ENCODE measurements at regions not wholly inside any gene's neighbourhood (a gene's known extent, or its start where the extent isn't known, plus 50 kb on each side); places are given as distances from the start of the nearest gene placed in this dataset.

GRCh38 chrX:63050225-63050624, 300.9 kb downstream of the SPIN4 start:
- WGBS, 2 experiments (ENCODE audit: extremely low coverage in 1 of 2, insufficient coverage in 1 of 2, insufficient read length in 1 of 2, insufficient replicate concordance in 2 of 2, low coverage in 1 of 2, low lambda C conversion rate in 2 of 2, missing lambda C conversion rate in 1 of 2), result 72% methylated on average over 2 of the region's 2 CpGs; no CpG with 5 or more reads in 1 of the 2 experiments
- H3K4me3 ChIP-seq (ENCODE audit: extremely low read depth in 1 of 4, insufficient read depth in 2 of 4, low read depth in 3 of 4, low read length in 4 of 4), result no peak overlapping the region
- no peak overlapping the region for H3K56ac ChIP-seq (replicated peaks; ENCODE audit: insufficient read length, low read depth, low read length)
- H3K4ac ChIP-seq (replicated peaks; ENCODE audit: insufficient read length, low read depth, low read length), result no peak overlapping the region
- H2BK20ac ChIP-seq (ENCODE audit: low read length), result no peak overlapping the region
- no peak overlapping the region for H2AK5ac ChIP-seq (ENCODE audit: low read depth, low read length)
- H3K9me3 ChIP-seq (ENCODE audit: insufficient read depth in 2 of 2, low read depth in 1 of 2, low read length in 1 of 2), result peaks cover 0 to 15% of the 10 kb centered on the region in 2 experiments; a peak in 1 of 4 replicates
- no peak overlapping the region for H4K91ac ChIP-seq (replicated peaks; ENCODE audit: insufficient read length, low read length)
- no peaks in the 10 kb centered on the region for H4K20me1 ChIP-seq (replicated peaks in 1 of 2; ENCODE audit: control insufficient read depth in 1 of 2, insufficient read depth in 2 of 2, low read length in 2 of 2)
- H2BK5ac ChIP-seq (ENCODE audit: low read depth, low read length), result no peak overlapping the region
- POLR2A ChIA-PET (ENCODE audit: partially characterized antibody), result interaction anchor here (0.6 kb wide), 1 partner anchor 167 kb away, joined by 3 read pairs; no protein-coding TSS in a partner anchor
- CTCF ChIA-PET (ENCODE audit: partially characterized antibody), result interaction anchor here (0.6 kb wide), 1 partner anchor 22 kb away, joined by 5 read pairs; no protein-coding TSS in a partner anchor
- FAIRE-seq, result no peak
- H4K5ac ChIP-seq (ENCODE audit: insufficient read length, low read depth, low read length), result no peak overlapping the region
- H3K18ac ChIP-seq (ENCODE audit: extremely low read depth, low read length), result no peak overlapping the region
- no peaks in the 10 kb centered on the region for H3K79me1 ChIP-seq (ENCODE audit: low read depth, low read length)
- no peaks in the 10 kb centered on the region for H3K79me2 ChIP-seq (ENCODE audit: control insufficient read depth in 1 of 2, insufficient read depth in 2 of 2, low read length in 2 of 2)
- no peak overlapping the region for H4K8ac ChIP-seq (ENCODE audit: extremely low read depth, insufficient read depth, low read length)
- no peak overlapping the region for H2BK12ac ChIP-seq (ENCODE audit: low read depth, low read length)
- no peak overlapping the region for H3K4me2 ChIP-seq (ENCODE audit: insufficient read depth in 1 of 2, low read depth in 2 of 2, low read length in 2 of 2)
- H3K4me1 ChIP-seq (replicated peaks in 1 of 4; ENCODE audit: control insufficient read depth in 3 of 4, insufficient read depth in 4 of 4, low read length in 3 of 4), result no peaks in the 10 kb centered on the region
- H3K27me3 ChIP-seq (replicated peaks in 1 of 4; ENCODE audit: control insufficient read depth in 3 of 4, extremely low read depth in 1 of 4, insufficient read depth in 3 of 4, low read length in 3 of 4), result no peaks in the 10 kb centered on the region
- DNase-seq (ENCODE audit: low read depth in 1 of 2, low spot score in 2 of 2), result no peak
- TF ChIP-seq, protein P1, sequence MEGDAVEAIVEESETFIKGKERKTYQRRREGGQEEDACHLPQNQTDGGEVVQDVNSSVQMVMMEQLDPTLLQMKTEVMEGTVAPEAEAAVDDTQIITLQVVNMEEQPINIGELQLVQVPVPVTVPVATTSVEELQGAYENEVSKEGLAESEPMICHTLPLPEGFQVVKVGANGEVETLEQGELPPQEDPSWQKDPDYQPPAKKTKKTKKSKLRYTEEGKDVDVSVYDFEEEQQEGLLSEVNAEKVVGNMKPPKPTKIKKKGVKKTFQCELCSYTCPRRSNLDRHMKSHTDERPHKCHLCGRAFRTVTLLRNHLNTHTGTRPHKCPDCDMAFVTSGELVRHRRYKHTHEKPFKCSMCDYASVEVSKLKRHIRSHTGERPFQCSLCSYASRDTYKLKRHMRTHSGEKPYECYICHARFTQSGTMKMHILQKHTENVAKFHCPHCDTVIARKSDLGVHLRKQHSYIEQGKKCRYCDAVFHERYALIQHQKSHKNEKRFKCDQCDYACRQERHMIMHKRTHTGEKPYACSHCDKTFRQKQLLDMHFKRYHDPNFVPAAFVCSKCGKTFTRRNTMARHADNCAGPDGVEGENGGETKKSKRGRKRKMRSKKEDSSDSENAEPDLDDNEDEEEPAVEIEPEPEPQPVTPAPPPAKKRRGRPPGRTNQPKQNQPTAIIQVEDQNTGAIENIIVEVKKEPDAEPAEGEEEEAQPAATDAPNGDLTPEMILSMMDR (IDR thresholded peaks at IDR 0.05; ENCODE audit: control extremely low read depth in 1 of 3, insufficient read depth in 1 of 3, low read depth in 1 of 3, low read length in 3 of 3), result peak in 1 of 3 experiments; percentile 18; a peak in 1 of 4 replicates
- TF ChIP-seq RAD21 (IDR thresholded peaks at IDR 0.05 in 1 of 2, conservative IDR thresholded peaks at IDR 0.05 in 1 of 2; ENCODE audit: low read depth in 2 of 2, low read length in 2 of 2) (peak in 1 of 2 experiments; percentile 7; a peak in 1 of 4 replicates), SRF (IDR thresholded peaks at IDR 0.05; ENCODE audit: low read depth, low read length) (no peak)
- H2BK120ac ChIP-seq (replicated peaks; ENCODE audit: low read depth, low read length), result no peak overlapping the region
- no peak overlapping the region for H3K9ac ChIP-seq (replicated peaks in 1 of 4; ENCODE audit: extremely low read depth in 1 of 4, low read depth in 3 of 4, low read length in 3 of 4)
- no peak overlapping the region for H2AFZ ChIP-seq (ENCODE audit: low read length)
- H3K14ac ChIP-seq (ENCODE audit: insufficient read length), result no peak overlapping the region
- H3K27ac ChIP-seq (ENCODE audit: low read depth, low read length), result no peak overlapping the region
- H3K36me3 ChIP-seq (ENCODE audit: control insufficient read depth in 2 of 4, insufficient read depth in 4 of 4, low read length in 3 of 4), result no peaks in the 10 kb centered on the region
- no peak overlapping the region for H2BK15ac ChIP-seq (ENCODE audit: low read length)
- no peak overlapping the region for H3K23ac ChIP-seq (ENCODE audit: insufficient read length)
- no peaks in the 10 kb centered on the region for H3K23me2 ChIP-seq (ENCODE audit: low read depth, low read length)

All from H1 (cell line).